Panc1 (cell line): ENCODE measurements at regions not wholly inside any gene's neighbourhood (a gene's known extent, or its start where the extent isn't known, plus 50 kb on each side); places are given as distances from the start of the nearest gene placed in this dataset.

Experiments
- ATAC-seq: fragments of 200-7000 bp; cut with Tn5 transposase; 2 replicates; pipeline ENCODE4 v1.9.1; 2020; ENCODE audit warnings: mild to moderate bottlenecking, moderate library complexity
- BruUV-seq: library from RNA; stranded (reverse); fragments of 400-500 nt; replicated peaks from 2 replicates; lab custom pipeline; 2021; lab: Mats Ljungman, UMichigan
- CTCF ChIA-PET: fragments of 300-600 bp; sonication (Branson Sonifier 250); formaldehyde crosslinking; loops from one replicate; lab custom pipeline; 2022; ENCODE audit warnings: antibody characterized with exemption; lab: Charles Lee
- POLR2A ChIA-PET: fragments of 300-600 bp; sonication (Branson Sonifier 250); formaldehyde crosslinking; loops from one replicate; lab custom pipeline; 2022; ENCODE audit warnings: antibody characterized with exemption; lab: Charles Lee
- DNase-seq: peaks from one replicate; pipeline ENCODE4 v3.0.0-alpha.2; 2010; ENCODE audit warnings: low read depth, low spot score
- H3K27ac ChIP-seq: 2 replicates; pipeline ENCODE4 v1.5.1; 2011; ENCODE audit warnings: mild to moderate bottlenecking, low read length, inconsistent platforms
- H3K27me3 ChIP-seq: fragments of 200-500 bp; sonication (Bioruptor generic); 2 replicates; pipeline ENCODE4 v1.6.0; 2014; ENCODE audit warnings: low read length, inconsistent platforms; ENCODE audit not compliant: control insufficient read depth, insufficient read depth
- H3K36me3 ChIP-seq: fragments of 200-500 bp; sonication (Bioruptor generic); 2 replicates; pipeline ENCODE4 v1.5.1; 2014; ENCODE audit warnings: inconsistent platforms, mild to moderate bottlenecking, low read length, moderate library complexity; ENCODE audit not compliant: control insufficient read depth, insufficient read depth
- H3K4me1 ChIP-seq: 2 replicates; pipeline ENCODE4 v1.5.1; 2011; ENCODE audit warnings: inconsistent platforms, mild to moderate bottlenecking, low read length, moderate library complexity; ENCODE audit not compliant: control insufficient read depth, insufficient read depth
- H3K4me3 ChIP-seq, 2 experiments: 2 replicates each; pipeline ENCODE4 v1.5.1; 2011 to 2012; ENCODE audit warnings: low read depth in 2 of 2, low read length in 2 of 2, mild to moderate bottlenecking in 2 of 2, inconsistent platforms in 1 of 2, moderate library complexity in 1 of 2
- H3K9me3 ChIP-seq: fragments of 200-500 bp; sonication (Bioruptor generic); 2 replicates; pipeline ENCODE4 v1.5.1; 2014; ENCODE audit warnings: low read depth, mild to moderate bottlenecking, inconsistent platforms, low read length, moderate library complexity; ENCODE audit not compliant: control insufficient read depth, insufficient read depth
- POLR2AphosphoS5 ChIP-seq: IDR thresholded peaks from 2 replicates; pipeline ENCODE4 v1.6.1; 2012; ENCODE audit warnings: mild to moderate bottlenecking, low read depth, low read length, moderate library complexity
- SIN3A ChIP-seq: IDR thresholded peaks from 2 replicates; pipeline ENCODE4 v1.6.1; 2012; ENCODE audit warnings: low read depth, mild to moderate bottlenecking, low read length, moderate library complexity, borderline replicate concordance; ENCODE audit not compliant: insufficient read depth
- TCF7L2 ChIP-seq: IDR thresholded peaks from 2 replicates; pipeline ENCODE4 v1.6.1; 2011; ENCODE audit warnings: mild to moderate bottlenecking, low read depth, low read length, inconsistent platforms
- in situ Hi-C: cut with HindIII; loops from 2 replicates; pipeline ENCODE4 v1.10.0; 2016; ENCODE audit warnings: low sequenced_read_pairs, low pct_unique_long_range_greater_than_20kb
- intact Hi-C: fragments of 100-400 bp; cut with micrococcal nuclease; formaldehyde crosslinking; loops from one replicate; pipeline ENCODE4 v1.10.0; 2022; ENCODE audit not compliant: unreplicated experiment
- TF ChIP-seq, protein P1 (sequence below): fragments of 450-650 bp; IDR thresholded peaks from 2 replicates; pipeline ENCODE4 v1.5.1; 2017; ENCODE audit warnings: mild to moderate bottlenecking
- TF ChIP-seq, protein P2 (sequence below), 2 experiments: IDR thresholded peaks; 2 replicates each; pipeline ENCODE4 v1.6.1; 2011 to 2012; ENCODE audit warnings: low read depth in 2 of 2, control low read depth in 1 of 2, low read length in 1 of 2, mild to moderate bottlenecking in 1 of 2, moderate library complexity in 1 of 2; ENCODE audit not compliant: insufficient read depth in 1 of 2

DNA sequence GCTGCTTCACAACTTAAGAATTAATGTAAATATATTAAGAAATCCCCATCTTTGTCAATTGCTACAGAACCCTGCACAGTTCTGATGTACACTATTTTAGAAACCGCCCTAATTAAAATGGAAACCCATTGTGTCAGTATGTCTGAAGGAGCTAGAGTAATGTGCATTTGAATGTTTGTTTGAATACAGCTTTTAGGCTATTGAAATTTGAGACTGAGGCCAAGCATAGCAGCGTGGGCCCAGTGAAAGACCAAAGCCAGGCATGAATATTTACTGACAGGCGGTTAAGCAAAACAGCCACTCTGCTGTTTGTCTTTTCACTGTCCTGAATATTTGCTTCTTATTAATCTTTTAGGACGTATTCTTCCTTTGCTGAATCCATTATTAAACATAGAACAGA, 252.3 kb downstream of the IZUMO3 start:
- in situ Hi-C loops, result no loop called here
- H3K9me3 ChIP-seq, result no peaks in the 10 kb centered on the region
- ChIA-PET CTCF (no interaction called here), POLR2A (no interaction called here)
- TF ChIP-seq POLR2AphosphoS5, result no peak
- no peak for TF ChIP-seq SIN3A
- TF ChIP-seq TCF7L2, result no peak
- TF ChIP-seq, protein P1, sequence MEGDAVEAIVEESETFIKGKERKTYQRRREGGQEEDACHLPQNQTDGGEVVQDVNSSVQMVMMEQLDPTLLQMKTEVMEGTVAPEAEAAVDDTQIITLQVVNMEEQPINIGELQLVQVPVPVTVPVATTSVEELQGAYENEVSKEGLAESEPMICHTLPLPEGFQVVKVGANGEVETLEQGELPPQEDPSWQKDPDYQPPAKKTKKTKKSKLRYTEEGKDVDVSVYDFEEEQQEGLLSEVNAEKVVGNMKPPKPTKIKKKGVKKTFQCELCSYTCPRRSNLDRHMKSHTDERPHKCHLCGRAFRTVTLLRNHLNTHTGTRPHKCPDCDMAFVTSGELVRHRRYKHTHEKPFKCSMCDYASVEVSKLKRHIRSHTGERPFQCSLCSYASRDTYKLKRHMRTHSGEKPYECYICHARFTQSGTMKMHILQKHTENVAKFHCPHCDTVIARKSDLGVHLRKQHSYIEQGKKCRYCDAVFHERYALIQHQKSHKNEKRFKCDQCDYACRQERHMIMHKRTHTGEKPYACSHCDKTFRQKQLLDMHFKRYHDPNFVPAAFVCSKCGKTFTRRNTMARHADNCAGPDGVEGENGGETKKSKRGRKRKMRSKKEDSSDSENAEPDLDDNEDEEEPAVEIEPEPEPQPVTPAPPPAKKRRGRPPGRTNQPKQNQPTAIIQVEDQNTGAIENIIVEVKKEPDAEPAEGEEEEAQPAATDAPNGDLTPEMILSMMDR, result no peak
- TF ChIP-seq, protein P2, sequence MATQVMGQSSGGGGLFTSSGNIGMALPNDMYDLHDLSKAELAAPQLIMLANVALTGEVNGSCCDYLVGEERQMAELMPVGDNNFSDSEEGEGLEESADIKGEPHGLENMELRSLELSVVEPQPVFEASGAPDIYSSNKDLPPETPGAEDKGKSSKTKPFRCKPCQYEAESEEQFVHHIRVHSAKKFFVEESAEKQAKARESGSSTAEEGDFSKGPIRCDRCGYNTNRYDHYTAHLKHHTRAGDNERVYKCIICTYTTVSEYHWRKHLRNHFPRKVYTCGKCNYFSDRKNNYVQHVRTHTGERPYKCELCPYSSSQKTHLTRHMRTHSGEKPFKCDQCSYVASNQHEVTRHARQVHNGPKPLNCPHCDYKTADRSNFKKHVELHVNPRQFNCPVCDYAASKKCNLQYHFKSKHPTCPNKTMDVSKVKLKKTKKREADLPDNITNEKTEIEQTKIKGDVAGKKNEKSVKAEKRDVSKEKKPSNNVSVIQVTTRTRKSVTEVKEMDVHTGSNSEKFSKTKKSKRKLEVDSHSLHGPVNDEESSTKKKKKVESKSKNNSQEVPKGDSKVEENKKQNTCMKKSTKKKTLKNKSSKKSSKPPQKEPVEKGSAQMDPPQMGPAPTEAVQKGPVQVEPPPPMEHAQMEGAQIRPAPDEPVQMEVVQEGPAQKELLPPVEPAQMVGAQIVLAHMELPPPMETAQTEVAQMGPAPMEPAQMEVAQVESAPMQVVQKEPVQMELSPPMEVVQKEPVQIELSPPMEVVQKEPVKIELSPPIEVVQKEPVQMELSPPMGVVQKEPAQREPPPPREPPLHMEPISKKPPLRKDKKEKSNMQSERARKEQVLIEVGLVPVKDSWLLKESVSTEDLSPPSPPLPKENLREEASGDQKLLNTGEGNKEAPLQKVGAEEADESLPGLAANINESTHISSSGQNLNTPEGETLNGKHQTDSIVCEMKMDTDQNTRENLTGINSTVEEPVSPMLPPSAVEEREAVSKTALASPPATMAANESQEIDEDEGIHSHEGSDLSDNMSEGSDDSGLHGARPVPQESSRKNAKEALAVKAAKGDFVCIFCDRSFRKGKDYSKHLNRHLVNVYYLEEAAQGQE (IDR thresholded peaks at IDR 0.05; ENCODE audit: insufficient read depth in 1 of 2, low read depth in 2 of 2, low read length in 1 of 2), result no peak
- ATAC-seq (no peak), DNase-seq (no peak)
- no peak overlapping the region for H3K4me3 ChIP-seq
- H3K36me3 ChIP-seq, result no peaks in the 10 kb centered on the region
- no peaks in the 10 kb centered on the region for H3K27me3 ChIP-seq
- intact Hi-C loops, result no loop called here
- no TSS peak for BruUV-seq
- no peak overlapping the region for H3K27ac ChIP-seq
- H3K4me1 ChIP-seq, result no peaks in the 10 kb centered on the region

DNA sequence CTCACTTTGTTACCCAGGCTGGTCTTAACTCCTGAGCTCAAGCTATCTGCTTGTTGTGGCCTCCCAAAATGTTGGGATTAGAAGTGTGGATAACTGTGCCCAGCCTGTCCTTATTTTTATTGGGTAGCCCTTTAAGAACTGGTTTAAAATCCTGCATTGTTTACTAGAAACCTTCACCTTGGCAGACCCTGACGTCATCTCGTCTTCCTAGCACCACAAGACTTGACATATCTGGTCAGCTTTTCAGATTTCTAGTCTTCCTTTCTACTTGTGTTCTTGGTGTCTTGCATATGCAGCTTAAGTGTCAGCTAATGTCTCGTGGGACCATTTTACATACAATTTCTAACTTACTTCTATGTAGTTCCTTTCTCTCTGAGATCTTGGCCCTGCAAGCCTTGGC, 258.9 kb downstream of the IZUMO3 start:
- in situ Hi-C loops, result no loop called here
- ATAC-seq, result no peak

More for the DNA sequence above, 258.9 kb downstream of the IZUMO3 start:
- H3K4me3 ChIP-seq, result no peak overlapping the region
- H3K27ac ChIP-seq, result no peak overlapping the region
- BruUV-seq, result no TSS peak
- H3K36me3 ChIP-seq, result no peaks in the 10 kb centered on the region
- DNase-seq, result no peak
- H3K27me3 ChIP-seq, result no peaks in the 10 kb centered on the region
- H3K9me3 ChIP-seq, result no peaks in the 10 kb centered on the region
- no peaks in the 10 kb centered on the region for H3K4me1 ChIP-seq
- POLR2A ChIA-PET, result no interaction called here
- intact Hi-C loops, result no loop called here
- CTCF ChIA-PET, result no interaction called here
- TF ChIP-seq SIN3A (no peak), TCF7L2 (no peak), POLR2AphosphoS5 (no peak)
- TF ChIP-seq, protein P1, result no peak
